Pons (tissue), 1 donor: ENCODE measurements at regions not wholly inside any gene's neighbourhood (a gene's known extent, or its start where the extent isn't known, plus 50 kb on each side); places are given as distances from the start of the nearest gene placed in this dataset.
"Not testable (repeated sequence)": the region's sequence is repeated elsewhere in the genome, so short reads cannot be mapped to it uniquely, and the experiment has no call there.

ENCODE experiments used
- DNase-seq: peaks from one replicate; pipeline ENCODE4 v3.0.0-alpha.2; 2016; ENCODE audit warnings: low spot score

DNA sequence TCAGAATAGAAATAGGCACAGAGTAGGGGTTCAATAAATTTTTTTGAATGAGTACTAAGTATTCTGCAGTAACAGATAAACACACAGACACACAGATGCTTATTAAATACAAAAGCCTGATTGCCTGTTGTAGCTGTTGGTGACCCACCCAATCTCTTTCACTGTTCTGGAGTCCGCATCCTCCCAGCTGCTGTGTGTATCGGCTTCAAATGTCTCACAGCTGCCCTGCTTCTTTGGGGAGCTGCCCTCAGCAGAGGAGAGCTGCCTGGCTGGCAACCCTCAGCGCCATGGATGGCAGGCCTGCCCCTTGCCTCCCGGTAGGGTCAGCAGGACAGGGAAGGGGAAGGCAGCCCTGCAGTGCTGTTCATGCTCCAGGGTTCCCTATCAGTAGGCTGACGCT, 50.5 kb upstream of the PRNP start:
- no peak for DNase-seq

DNA sequence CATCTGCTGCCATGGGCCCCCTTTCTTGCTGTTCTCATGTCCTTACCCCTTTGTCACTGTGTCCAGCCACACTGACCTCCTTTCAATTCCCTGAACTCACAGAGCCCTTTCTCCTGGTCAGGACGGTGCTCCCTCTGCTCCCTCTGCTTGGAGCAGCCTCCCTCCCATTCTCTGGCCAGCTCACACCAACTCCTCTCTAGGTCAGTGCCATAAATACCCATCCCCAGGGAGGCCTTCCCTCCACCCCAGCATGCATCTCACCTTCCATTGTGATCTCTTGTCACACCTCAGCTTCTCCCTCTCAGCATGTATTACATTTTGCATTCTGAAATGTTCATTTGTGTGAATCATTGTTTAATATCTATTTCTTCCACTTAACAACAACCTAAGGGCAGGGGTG, 50.9 kb upstream of the PRNP start:
- no peak for DNase-seq

DNA sequence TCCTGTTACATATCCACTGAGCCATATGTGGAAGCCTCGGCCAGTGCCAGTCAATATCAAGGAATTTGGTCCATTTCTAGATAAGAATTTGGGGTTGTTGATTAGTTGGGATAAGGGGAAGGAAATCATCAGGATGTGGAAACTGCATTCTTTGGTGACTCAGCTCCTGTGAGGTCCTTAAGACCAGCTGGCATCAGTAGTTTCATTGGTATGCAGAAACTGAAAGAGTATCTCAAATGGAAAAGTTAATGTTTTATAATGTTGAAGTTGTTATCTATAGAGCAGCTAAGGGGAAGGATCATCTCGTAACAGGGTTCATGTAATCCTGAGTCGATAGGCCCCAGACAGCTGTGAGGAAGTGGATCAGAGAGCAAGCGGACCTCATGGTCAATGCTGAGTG, 52.5 kb upstream of the PRNP start:
- no peak for DNase-seq

DNA sequence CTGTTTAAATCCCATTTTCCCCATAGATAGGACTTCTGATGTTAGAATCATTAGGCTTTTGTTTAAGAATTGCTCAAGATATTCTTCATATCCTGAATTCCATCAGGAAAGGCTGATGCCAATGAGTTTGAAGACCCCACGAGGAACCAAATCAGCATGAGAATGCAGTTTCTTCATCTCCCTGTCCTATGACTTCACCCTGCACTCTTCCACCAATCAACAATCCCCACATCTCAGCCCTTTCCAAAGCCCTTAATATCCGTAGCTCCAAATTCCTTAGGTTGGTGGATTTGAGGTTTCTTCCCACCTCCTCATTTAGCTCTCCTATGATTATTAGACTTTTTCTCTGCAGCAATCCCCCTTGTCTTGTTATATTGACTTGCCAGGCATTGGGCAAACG, 52.9 kb upstream of the PRNP start:
- DNase-seq, result no peak

DNA sequence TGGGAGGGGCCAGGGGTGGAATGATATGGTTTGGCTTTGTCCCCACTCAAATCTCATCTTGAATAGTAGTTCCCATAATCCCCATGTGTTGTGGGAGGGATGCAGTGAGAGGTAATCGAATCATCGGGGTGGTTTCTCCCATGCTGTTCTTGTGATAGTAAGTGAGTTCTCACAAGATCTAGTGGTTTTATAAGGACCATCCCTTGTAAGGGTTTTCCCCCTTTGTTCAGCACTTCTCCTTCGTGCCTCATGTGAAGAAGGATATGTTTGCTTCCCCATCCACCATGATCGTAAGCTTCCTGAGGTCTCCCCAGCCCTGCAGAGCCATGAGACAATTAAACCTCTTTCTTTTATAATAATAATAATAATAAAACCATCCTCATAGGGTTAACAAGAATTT, 53.4 kb upstream of the PRNP start:
- DNase-seq, result no peak

DNA sequence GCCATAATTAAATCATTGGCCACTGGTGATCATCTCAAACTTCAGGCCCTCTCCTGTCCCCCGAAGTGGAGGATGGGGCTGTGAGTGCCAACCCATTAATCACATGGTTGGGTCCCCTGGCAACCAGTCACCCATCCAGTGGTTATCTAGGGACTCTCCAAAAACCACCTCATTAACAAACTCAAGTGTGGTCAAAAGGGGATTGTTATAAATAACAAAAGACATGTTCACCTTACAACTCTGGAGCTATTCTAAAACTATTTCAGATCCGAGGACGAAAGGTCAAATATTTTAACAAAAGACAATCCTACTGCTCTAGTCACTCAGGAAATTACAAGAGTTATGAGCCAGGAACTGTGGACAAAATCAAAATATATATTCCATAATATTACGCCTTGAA, 60.0 kb upstream of the PRNP start:
- DNase-seq, result no peak

DNA sequence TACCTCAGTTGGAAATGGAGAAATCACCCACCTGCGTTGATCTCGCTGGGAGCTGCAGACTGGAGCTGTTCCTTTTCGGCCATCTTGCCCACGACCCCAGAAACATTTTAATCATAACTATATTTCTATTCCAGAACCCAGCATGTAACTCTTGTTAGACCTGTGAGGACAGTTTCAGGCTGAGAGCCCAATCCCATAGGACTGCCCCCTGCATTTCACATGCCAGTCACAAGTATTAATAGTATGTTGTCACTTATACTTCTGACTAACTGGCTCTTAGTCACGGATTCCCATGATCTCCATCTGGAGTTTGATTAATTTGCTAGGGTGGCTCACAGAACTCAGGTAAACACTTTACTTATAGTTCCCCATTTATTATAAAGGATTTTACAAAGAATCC, 60.6 kb upstream of the PRNP start:
- no peak for DNase-seq

DNA sequence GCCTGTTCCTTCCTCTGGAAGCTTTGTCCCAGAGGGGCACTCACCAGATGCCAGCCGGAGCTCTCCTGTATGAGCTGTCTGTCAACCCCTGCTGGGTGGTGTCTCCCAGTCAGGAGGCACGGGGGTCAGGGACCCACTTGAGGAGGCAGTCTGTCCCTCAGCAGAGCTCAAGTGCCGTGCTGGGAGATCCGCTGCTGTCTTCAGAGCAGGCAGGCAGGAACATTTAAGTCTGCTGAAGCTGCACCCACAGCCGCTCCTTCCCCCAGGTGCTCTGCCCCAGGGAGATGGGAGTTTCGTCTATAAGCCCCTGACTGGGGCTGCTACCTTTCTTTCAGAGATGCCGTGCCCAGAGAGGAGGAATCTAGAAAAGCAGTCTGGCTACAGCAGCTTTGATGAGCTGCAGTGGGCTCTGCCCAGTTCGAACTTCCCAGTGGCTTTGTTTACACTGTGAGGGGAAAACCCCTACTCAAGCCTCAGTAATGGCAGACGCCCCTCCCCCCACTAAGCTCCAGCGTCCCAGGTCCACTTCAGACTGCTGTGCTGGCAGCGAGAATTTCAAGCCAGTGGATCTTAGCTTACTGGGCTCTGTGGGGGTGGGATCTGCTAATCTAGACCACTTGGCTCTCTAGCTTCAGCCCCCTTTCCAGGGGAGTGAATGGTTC, 61.5 kb upstream of the PRNP start:
- DNase-seq, result not testable (repeated sequence)

DNA sequence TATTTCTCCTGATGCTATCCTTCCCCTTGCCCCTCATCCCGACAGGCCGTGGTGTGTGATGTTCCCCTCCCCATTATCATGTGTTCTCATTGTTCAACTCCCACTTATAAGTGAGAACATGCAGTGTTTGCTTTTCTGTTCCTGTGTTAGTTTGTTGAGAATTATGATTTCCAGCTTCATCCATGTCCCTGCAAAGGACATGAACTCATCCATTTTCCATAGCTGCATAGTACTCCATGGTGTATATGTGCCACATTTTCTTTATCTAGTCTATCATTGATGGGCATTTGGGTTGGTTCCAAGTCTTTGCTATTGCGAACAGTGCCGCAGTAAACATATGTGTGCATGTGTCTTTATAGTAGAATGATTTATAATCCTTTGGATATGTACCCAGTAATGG, 67.1 kb upstream of the PRNP start:
- not testable (repeated sequence) for DNase-seq

DNA sequence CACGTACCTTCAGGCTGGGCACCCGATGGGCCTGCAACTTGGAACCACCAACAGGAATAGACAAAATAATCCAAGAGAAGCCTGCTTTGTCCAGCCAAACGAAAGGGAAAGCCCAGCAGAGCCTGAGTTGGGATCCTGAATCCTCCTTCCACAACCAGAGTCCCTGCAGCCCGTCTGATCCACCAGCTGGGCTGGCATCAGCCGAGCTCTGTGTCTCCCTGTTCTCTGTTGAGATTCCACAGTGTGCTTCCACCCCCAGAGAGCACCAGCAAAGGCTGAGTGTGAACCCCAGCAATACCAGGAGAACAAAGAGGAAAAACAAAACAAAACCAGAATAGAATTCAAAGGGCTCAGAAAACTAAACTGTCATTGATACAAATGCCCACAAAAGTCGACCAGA, 68.8 kb upstream of the PRNP start:
- no peak for DNase-seq

DNA sequence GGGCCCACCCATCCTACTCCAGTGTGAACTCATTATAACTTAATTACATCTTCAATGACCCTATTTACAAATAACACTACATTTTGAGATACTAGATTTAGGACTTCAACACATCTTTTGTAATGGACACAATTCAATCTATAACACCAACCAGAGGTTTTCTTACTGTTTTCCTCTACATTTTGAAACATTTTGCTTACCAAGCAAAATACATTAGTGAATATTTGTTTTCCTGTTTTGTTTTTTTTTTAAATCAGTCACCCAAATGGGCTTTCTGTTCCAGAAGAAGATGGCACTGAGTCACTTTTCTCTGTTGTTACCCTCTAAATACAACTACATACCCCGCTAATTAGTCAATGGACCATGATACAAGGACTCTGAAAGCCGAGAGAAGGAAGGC, 69.2 kb upstream of the PRNP start:
- DNase-seq, result no peak

DNA sequence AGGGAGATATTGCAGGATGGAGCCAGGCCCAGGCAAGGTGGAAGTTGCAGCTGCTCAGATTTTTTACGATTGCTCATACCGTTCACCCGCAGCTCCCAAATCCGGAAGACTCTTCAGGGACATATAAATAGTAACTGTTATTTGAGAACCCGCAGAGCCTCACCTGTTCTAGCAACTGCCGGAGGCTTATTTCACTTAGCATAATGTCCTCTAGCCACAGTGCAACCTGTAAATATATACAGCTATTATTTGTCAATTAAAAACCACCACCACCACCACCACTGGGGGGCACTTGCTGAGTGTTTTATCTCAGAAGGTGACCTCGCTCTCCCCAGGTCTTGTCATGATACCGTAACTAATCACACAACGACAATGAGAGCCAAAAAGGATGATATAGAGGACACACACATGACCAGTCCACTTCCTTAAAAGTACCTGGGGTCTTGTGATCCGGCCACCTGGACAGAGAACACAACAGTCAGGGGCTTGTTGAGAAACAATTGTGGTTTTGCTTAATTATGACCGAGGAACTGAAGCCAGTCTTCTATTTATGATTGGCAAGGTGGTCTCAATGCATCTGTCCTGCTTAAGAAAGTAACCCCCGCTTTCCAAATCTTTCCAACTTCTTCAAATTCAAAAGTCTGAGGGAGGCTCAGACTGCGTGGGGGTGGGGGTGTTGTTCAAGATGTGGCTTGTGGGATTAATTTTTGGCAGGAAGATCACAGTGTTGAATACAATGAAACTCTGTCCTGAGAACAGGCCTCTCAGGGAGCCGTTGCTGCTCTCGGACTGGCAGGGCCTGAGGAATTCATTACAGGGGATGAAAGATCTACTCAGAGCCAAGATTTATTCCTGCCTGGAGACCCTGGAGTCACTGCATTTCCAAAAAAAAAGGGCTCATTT, 72.3 kb upstream of the PRNP start:
- peak; percentile 96 for DNase-seq

DNA sequence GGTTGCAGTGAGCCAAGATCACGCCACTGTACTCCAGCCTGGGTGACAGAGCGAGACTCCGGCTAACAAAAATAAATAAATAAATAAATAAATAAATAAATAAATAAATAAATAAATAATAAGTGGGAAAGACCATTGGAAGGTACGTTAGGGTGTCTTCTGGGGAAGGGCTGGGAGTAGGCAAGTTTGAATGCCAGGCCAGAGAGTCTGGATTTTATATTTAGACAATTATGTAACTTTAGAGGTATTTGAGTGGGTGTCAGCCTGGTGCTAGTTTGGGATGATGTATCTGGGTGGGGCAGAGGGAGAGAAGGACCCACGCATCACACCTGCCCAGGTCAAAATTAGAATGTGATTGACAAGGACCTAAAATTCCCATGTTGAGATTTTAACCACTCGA, 73.1 kb upstream of the PRNP start:
- no peak for DNase-seq

DNA sequence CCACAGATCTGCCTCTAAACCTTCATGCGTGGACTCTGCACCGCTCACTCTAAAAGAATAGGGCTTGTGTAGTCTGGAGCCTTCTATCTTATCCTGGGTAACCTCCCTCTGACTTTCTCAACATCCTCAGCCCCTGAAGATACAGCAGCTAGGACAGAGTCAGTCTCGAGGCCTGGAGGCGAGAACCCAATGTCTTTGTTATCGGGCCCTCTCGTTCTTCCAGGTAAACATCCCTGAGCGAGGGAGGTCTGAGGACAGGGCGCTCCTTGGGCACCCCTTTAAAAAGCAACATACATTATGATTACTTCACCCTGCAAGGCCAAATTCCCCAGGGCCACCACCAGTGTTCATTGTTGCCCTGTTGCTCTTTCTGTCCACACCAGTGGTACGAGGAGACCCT, 75.4 kb upstream of the PRNP start:
- no peak for DNase-seq

DNA sequence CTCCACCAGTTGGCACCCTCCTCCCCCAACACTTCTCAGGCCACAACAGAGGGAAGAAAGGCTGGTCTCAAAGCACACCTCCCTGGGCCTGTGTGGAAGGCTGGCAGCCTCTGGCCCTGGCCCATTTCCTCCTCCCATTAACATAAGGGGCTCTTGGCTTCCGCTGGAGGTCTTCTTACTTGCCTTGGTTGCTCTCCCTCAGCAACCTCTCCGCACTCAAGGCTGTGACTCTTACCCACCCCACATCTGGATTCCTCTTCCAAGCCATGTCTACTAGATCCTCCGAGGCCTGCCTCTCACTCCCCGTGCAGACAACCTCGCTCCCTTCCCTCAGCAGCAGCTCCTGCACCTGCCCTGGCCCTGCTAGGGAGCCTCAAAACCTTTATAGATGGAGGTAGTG, 76.7 kb upstream of the PRNP start:
- no peak for DNase-seq

DNA sequence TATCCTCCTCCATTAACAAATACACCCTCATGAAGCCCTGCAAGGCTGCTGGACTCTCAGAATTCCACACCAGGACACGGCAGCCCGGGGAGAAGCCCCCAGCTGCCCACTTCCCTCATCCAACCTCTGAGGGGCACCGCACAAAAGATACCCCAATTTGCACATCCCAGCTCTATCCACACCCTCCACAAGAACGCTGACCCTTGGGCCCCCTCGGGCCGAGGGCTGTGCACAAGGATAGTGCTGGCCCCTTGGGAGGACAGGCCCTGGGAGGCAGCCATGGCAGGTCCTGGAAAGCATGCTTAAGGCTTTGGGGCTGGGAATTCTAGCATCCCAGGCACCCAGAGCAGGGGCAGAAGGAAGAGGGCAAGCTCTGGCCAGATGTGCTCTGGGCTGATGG, 77.4 kb upstream of the PRNP start:
- DNase-seq, result no peak

DNA sequence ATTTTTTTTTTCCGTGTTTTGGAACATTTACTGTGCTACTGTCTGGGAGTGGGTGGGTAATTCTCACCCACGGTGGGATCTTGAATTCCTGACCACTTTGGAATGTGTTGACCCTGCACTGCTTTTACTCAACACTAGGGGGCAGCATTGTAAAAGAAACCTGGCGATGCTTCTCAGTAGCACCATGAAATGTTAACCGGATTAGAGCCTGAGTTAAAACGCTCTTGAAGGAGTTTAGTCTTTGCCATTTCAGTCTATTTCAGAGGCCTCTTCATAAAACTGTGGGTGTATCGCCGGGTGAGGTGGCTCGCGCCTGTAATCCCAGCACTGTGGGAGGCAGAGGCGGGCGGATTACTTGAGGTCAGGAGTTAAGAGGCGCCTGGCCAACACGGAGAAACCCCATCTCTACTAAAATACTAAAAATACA, 79.0 kb upstream of the PRNP start:
- peak; percentile 80 for DNase-seq

DNA sequence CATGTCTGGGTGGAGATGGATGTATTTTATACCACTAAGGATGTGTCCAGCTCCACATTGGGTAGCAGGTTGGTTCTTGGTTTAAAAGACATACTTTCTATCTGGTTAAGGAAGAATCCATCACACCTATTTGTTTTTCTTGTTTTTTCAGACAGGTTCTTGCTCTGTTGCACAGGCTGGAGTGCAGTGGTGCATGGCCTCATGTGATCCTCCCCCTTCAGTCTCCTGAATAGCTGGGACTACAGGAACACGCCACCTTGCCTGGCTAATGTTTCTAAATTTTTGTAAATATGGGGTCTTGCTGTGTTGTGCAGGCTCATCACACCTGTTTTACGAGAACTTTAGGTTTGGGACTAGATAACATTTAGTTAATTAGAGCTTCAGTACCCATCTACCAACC, 80.2 kb upstream of the PRNP start:
- no peak for DNase-seq

DNA sequence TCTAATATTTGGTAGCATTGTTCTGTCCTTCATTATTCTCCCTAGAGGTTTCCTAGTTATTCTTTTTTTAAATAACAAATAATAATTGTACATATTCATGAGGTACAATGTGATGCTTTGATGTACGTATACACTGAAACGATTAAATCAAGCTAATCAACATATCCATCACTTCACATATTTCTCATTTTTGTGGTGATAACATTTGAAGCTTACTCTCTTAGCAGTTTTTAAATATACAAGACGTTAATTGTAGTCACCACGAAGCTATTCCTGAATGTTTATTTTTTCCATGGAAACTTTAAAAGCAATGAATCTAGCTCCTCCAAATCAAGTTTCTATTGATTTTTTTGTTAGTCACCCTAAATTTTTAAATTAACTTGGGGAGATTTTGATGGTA, 81.1 kb upstream of the PRNP start:
- DNase-seq, result no peak

DNA sequence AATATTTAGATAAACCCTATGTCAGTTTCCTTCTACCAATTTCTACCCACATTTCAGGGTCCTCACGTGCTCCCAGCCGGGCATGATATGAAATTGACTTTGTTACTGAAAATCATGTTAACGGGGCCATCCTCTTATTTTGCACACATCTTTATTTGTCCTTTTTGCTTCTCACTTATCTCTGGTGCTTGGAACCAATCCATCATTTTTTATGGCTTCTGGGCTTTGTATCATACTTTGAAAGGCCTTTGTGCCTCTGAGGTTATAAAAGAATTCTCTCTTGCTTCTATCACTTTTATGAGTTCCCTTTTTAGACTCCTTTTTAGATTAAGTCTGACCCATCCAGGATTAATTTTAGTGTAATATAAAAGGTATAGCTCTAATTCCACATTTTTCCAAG, 81.7 kb upstream of the PRNP start:
- DNase-seq, result no peak

DNA sequence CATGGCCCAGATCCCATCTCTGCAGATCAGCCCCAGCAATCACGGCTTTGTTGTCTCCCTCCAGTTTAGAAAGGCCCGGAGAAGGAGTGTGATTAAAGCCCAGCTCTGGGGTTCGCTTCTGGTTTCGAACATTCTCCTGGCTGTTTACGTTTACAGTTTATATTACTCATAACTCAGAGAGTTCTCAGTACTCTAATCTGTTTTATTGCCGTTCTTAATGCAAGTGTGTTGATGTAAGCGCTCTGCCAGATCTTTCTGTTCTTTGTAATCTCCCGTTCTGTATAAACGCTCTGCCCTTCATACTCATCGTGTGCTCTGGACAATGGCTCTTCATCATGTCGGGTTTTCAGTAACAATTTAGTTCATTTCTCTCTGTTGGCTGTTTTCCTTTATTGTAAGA, 82.5 kb upstream of the PRNP start:
- DNase-seq, result peak; percentile 59

DNA sequence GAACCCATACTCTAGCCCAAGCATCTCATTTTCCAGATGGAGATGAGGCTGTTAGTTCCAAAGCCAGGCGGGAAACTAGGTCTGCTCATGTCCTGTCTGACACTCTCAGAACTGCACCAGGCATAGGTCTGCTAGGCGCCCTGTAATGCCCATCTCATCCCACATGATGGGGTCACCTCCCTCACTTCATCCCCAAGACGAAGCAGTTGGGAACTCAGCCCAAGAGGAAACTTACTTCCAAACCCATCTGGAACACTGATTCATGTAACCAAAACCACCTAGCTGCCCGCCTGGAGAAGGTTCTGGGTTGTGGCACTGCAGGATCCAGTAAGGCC, 84.0 kb upstream of the PRNP start:
- no peak for DNase-seq

DNA sequence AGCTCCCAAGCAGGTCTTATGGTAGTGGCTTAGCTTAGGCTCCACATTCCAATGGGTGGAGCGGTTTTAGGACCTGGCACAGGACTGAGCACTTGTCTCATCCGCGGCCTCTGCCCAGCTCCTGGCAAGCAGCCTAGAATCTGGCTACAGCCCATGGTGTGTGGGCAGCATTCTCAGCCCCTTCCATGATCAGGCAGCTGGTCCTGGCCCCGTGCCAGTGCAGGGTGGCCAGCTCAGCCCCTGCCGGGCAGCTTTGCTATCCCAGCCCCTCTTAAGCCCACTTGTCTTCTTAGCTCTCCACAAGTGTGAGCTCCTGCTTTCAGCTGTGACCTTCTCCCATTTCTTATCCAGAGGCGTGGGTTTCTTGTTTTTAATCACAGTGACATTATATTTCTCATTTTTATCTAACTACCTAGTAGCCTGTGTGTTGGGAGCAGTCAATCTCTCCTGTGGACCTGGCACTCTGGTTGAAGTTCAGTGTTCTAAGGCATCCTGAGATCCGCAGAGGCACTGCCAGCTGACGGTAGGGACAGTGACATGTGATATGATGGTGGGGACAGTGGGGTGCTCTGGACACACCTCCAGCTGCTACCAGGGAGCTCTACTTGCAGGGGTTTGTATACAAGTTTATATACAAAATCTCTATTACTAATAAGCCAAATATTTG, 84.5 kb upstream of the PRNP start:
- DNase-seq, result peak; percentile 83
